Testis (tissue), 2 donors: ENCODE measurements at regions not wholly inside any gene's neighbourhood (a gene's known extent, or its start where the extent isn't known, plus 50 kb on each side); places are given as distances from the start of the nearest gene placed in this dataset.

Source experiments
- POLR2A ChIP-seq: fragments of 450-650 bp; IDR thresholded peaks from one replicate; pipeline ENCODE4 v1.6.1; 2017; ENCODE audit warnings: antibody characterized with exemption, mild to moderate bottlenecking, moderate library complexity
- TF ChIP-seq, protein P1 (sequence below), 3 experiments: fragments of 450-650 bp in 2 of 3; fragments of 200-600 bp in 1 of 3; sonication (generic) in 1 of 3; IDR thresholded peaks; one replicate each; pipeline ENCODE4 v1.5.1; 2016 to 2019; ENCODE audit warnings: antibody characterized with exemption in 3 of 3, mild to moderate bottlenecking in 2 of 3, moderate library complexity in 1 of 3

DNA sequence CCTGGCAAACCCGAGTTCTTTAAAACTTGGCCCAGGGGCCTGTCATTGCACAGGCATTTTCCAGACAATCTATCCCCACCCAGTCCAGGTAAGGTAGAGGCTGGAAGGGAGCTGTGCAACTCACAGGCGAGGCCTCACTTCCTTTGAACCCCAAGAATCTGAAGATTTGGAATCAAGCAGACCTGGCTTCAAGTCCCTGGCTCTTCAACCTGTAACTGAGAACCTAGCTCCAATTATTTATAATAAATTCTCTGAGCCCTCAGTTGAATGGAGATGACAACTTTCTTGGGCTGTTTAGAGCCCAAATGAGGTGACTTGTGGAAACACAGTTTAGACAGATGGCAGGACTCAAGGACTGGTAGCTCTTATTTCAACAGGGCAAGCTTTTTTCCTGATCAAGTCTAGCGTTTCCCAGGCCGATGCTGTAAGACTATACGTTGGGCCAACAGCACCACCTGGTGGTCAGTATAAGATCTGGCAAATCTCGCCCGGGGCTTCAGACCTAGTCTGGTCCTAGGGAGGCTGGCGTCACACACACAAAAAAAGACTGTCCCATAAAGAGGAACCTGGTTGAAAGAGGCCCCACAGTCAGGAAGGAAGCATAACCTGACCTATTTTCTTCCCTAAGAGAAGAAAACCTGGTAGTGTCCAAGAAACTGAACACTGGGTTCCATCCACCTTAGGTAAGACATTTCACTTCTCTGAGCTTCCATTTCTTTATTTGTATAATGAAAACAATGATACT lies 117.9 kb downstream of the C17orf67 start:
- TF ChIP-seq, protein P1, sequence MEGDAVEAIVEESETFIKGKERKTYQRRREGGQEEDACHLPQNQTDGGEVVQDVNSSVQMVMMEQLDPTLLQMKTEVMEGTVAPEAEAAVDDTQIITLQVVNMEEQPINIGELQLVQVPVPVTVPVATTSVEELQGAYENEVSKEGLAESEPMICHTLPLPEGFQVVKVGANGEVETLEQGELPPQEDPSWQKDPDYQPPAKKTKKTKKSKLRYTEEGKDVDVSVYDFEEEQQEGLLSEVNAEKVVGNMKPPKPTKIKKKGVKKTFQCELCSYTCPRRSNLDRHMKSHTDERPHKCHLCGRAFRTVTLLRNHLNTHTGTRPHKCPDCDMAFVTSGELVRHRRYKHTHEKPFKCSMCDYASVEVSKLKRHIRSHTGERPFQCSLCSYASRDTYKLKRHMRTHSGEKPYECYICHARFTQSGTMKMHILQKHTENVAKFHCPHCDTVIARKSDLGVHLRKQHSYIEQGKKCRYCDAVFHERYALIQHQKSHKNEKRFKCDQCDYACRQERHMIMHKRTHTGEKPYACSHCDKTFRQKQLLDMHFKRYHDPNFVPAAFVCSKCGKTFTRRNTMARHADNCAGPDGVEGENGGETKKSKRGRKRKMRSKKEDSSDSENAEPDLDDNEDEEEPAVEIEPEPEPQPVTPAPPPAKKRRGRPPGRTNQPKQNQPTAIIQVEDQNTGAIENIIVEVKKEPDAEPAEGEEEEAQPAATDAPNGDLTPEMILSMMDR (IDR thresholded peaks at IDR 0.05): peak; percentile 65 to 81 (median 80)
- TF ChIP-seq POLR2A: no peak
